ENCODE measurements at regions not wholly inside any gene's neighbourhood (a gene's known extent, or its start where the extent isn't known, plus 50 kb on each side); places are given as distances from the start of the nearest gene placed in this dataset.

- no peak for TF ChIP-seq HIVEP1 (CRISPR knock-in tag; IDR thresholded peaks at IDR 0.05)
Observed at GRCh38 chr9:85417674-85418073, 324.1 kb downstream of the AGTPBP1 start (continued).

GRCh38 chr9:85416715-85417114, 325.0 kb downstream of the AGTPBP1 start:
- no peaks in the 10 kb centered on the region for H3K36me3 ChIP-seq (ENCODE audit: control insufficient read depth, insufficient read depth, low read length)
- no peak for ATAC-seq
- WGBS (ENCODE audit: insufficient coverage, low coverage, missing lambda C conversion rate) = 0% methylated on average over 1 of the region's 1 CpG
- H3K4me1 ChIP-seq (replicated peaks in 1 of 2; ENCODE audit: control insufficient read depth in 2 of 2, insufficient read depth in 2 of 2, low read length in 2 of 2) = no peaks in the 10 kb centered on the region
- intact Hi-C loops (cut with micrococcal nuclease) = no loop called here
- CTCF ChIA-PET (ENCODE audit: low intra/inter-chr PET ratio) = no interaction called here
- no TSS peak for BruUV-seq (replicated peaks)
- no peaks in the 10 kb centered on the region for H3K79me2 ChIP-seq (ENCODE audit: control insufficient read depth, insufficient read depth, low read length)
- H3K9me3 ChIP-seq (replicated peaks; ENCODE audit: control insufficient read depth, insufficient read depth, low read depth, low read length) = no peaks in the 10 kb centered on the region
- no peak overlapping the region for H3K4me3 ChIP-seq
- no peak overlapping the region for H3K4me2 ChIP-seq (ENCODE audit: insufficient read depth, low read length)
- in situ Hi-C loops (cut with MboI) = no loop called here
- no peaks in the 10 kb centered on the region for H3K27me3 ChIP-seq (ENCODE audit: control insufficient read depth in 2 of 2, insufficient read depth in 2 of 2, low read length in 2 of 2)
- H3K9ac ChIP-seq (ENCODE audit: insufficient read depth in 1 of 2, low read depth in 2 of 2, low read length in 2 of 2) = no peak overlapping the region
- POLR2A ChIA-PET = no interaction called here
- no peaks in the 10 kb centered on the region for H3K9me1 ChIP-seq (ENCODE audit: control insufficient read depth, insufficient read depth, low read length)
- no peaks in the 10 kb centered on the region for H4K20me1 ChIP-seq (replicated peaks; ENCODE audit: control insufficient read depth, insufficient read depth, low read length)
- H3K27ac ChIP-seq (ENCODE audit: extremely low read depth, low read depth, low read length) = no peak overlapping the region
- FAIRE-seq = no peak
- no peak overlapping the region for H2AFZ ChIP-seq (ENCODE audit: low read depth, low read length)
- DNase-seq (ENCODE audit: extremely low read depth in 1 of 4, low spot score in 3 of 4) = no peak
- TF ChIP-seq HDAC1 (IDR thresholded peaks at IDR 0.05) (no peak), BACH1 (tag; IDR thresholded peaks at IDR 0.05) (no peak), CTCF (IDR thresholded peaks at IDR 0.05 in 2 of 3, conservative IDR thresholded peaks at IDR 0.05 in 1 of 3; ENCODE audit: insufficient read depth in 2 of 3, low read depth in 1 of 3, low read length in 3 of 3) (no peak), SRSF7 (optimal IDR thresholded peaks at IDR 0.05; ENCODE audit: low read depth, low read length) (no peak), ZNF316 (IDR thresholded peaks at IDR 0.05) (no peak), MXD1 (CRISPR knock-in tag; IDR thresholded peaks at IDR 0.05; ENCODE audit: borderline replicate concordance, poor library complexity, severe bottlenecking) (no peak), YBX1 (IDR thresholded peaks at IDR 0.05) (no peak), ZNF311 (CRISPR knock-in tag; IDR thresholded peaks at IDR 0.05) (no peak), YY1 (IDR thresholded peaks at IDR 0.05; ENCODE audit: borderline replicate concordance in 1 of 3, control insufficient read depth in 1 of 3, extremely low read depth in 1 of 3, insufficient read depth in 3 of 3, insufficient read length in 1 of 3, insufficient replicate concordance in 2 of 3, low read depth in 1 of 3, low read length in 2 of 3) (no peak), PCBP2 (IDR thresholded peaks at IDR 0.05; ENCODE audit: low read depth, low read length, poor library complexity, severe bottlenecking) (no peak), NR1H2 (CRISPR knock-in tag; IDR thresholded peaks at IDR 0.05) (no peak), BRCA1 (IDR thresholded peaks at IDR 0.05) (no peak), BRCA1 (CRISPR knock-in tag; IDR thresholded peaks at IDR 0.05) (no peak), ZNF436 (CRISPR knock-in tag; IDR thresholded peaks at IDR 0.05) (no peak), ZNF449 (CRISPR knock-in tag; IDR thresholded peaks at IDR 0.05) (no peak), SMAD1 (IDR thresholded peaks at IDR 0.05; ENCODE audit: low read depth, low read length, partially characterized antibody) (no peak), NFATC3 (IDR thresholded peaks at IDR 0.05) (no peak), ZNF586 (CRISPR knock-in tag; conservative IDR thresholded peaks at IDR 0.05) (no peak), RFX5 (IDR thresholded peaks at IDR 0.05; ENCODE audit: low read depth, low read length) (no peak)
